IMR-90 (cell line): ENCODE measurements at regions not wholly inside any gene's neighbourhood (a gene's known extent, or its start where the extent isn't known, plus 50 kb on each side); places are given as distances from the start of the nearest gene placed in this dataset.

Source experiments
- ATAC-seq: fragments of 200-7000 bp; cut with Tn5 transposase; 2 replicates; pipeline ENCODE4 v1.9.1; 2020; ENCODE audit warnings: low read depth, mild to moderate bottlenecking, moderate library complexity
- BruUV-seq: library from RNA; stranded (reverse); fragments of 400-500 nt; replicated peaks from 2 replicates; lab custom pipeline; 2021; lab: Mats Ljungman, UMichigan
- CTCF ChIA-PET: fragments of 300-600 bp; formaldehyde crosslinking; extraction: SDS; loops from one replicate; lab custom pipeline; 2021; ENCODE audit warnings: antibody characterized with exemption; lab: Yijun Ruan, JAX
- POLR2A ChIA-PET: fragments of 300-600 bp; sonication (Branson Sonifier 250); formaldehyde crosslinking; loops from one replicate; lab custom pipeline; 2022; ENCODE audit warnings: antibody characterized with exemption; ENCODE audit not compliant: unreplicated experiment; lab: Charles Lee
- DNase-seq: peaks from one replicate; pipeline ENCODE4 v3.0.0; 2013
- H2AFZ ChIP-seq: replicated peaks from 2 replicates; pipeline ENCODE3; 2013; ENCODE audit warnings: low read length, mild to moderate bottlenecking; ENCODE audit not compliant: poor library complexity
- H2AK5ac ChIP-seq: 2 replicates; pipeline ENCODE4 v1.6.1; 2013; ENCODE audit warnings: low read depth, low read length, inconsistent platforms
- H2AK9ac ChIP-seq: replicated peaks from 2 replicates; pipeline ENCODE3; 2013; ENCODE audit warnings: mild to moderate bottlenecking, low read depth, low read length, moderate library complexity; ENCODE audit not compliant: poor library complexity
- H2BK120ac ChIP-seq: 2 replicates; pipeline ENCODE4 v1.6.1; 2013; ENCODE audit warnings: low read depth, low read length, inconsistent platforms
- H2BK15ac ChIP-seq: 3 replicates; pipeline ENCODE4 v1.6.1; 2013; ENCODE audit warnings: low read depth, low read length, inconsistent platforms
- H2BK20ac ChIP-seq: 2 replicates; pipeline ENCODE4 v1.6.1; 2013; ENCODE audit warnings: low read depth, mild to moderate bottlenecking, inconsistent platforms, low read length, moderate library complexity
- H2BK5ac ChIP-seq: 2 replicates; pipeline ENCODE4 v1.6.1; 2013; ENCODE audit warnings: mild to moderate bottlenecking, low read depth, low read length, inconsistent platforms; ENCODE audit not compliant: poor library complexity, severe bottlenecking
- H3K14ac ChIP-seq: replicated peaks from 2 replicates; pipeline ENCODE4 v1.6.1; 2013; ENCODE audit warnings: low read depth, low read length, inconsistent platforms
- H3K18ac ChIP-seq: 2 replicates; pipeline ENCODE4 v1.6.1; 2013; ENCODE audit warnings: low read depth, low read length, control low read depth
- H3K23ac ChIP-seq: 2 replicates; pipeline ENCODE4 v1.6.1; 2013; ENCODE audit warnings: low read depth, low read length, inconsistent platforms
- H3K27ac ChIP-seq: 2 replicates; pipeline ENCODE4 v1.5.1; 2013; ENCODE audit warnings: mild to moderate bottlenecking, control low read depth, low read length; ENCODE audit not compliant: insufficient read depth
- H3K27me3 ChIP-seq: 2 replicates; pipeline ENCODE4 v1.6.1; 2013; ENCODE audit warnings: low read length; ENCODE audit not compliant: control insufficient read depth, insufficient read depth
- H3K36me3 ChIP-seq: 2 replicates; pipeline ENCODE4 v1.6.1; 2013; ENCODE audit warnings: low read length, mixed read lengths; ENCODE audit not compliant: control insufficient read depth, insufficient read depth
- H3K4ac ChIP-seq: 2 replicates; pipeline ENCODE4 v1.6.1; 2013; ENCODE audit warnings: low read depth, low read length, inconsistent platforms
- H3K4me1 ChIP-seq: 2 replicates; pipeline ENCODE4 v1.6.1; 2013; ENCODE audit warnings: low read length, mixed read lengths; ENCODE audit not compliant: control insufficient read depth, insufficient read depth
- H3K4me2 ChIP-seq: 2 replicates; pipeline ENCODE4 v1.6.1; 2013; ENCODE audit warnings: low read depth, mild to moderate bottlenecking, control low read depth, low read length, moderate library complexity
- H3K4me3 ChIP-seq: 2 replicates; pipeline ENCODE4 v1.5.1; 2013; ENCODE audit warnings: low read depth, mild to moderate bottlenecking, control low read depth, low read length, moderate library complexity; ENCODE audit not compliant: insufficient read depth
- H3K56ac ChIP-seq: 2 replicates; pipeline ENCODE4 v1.6.1; 2013; ENCODE audit warnings: low read length, inconsistent platforms; ENCODE audit not compliant: insufficient read depth; ENCODE audit errors: extremely low read depth
- H3K79me1 ChIP-seq, 2 experiments: 2 replicates each; pipeline ENCODE4 v1.6.1; 2013; ENCODE audit warnings: low read length in 2 of 2, inconsistent platforms in 1 of 2, low read depth in 1 of 2
- H3K9ac ChIP-seq: 2 replicates; pipeline ENCODE4 v1.6.1; 2013; ENCODE audit warnings: low read depth, low read length, control low read depth
- H3K9me1 ChIP-seq: 2 replicates; pipeline ENCODE4 v1.6.1; 2013; ENCODE audit warnings: low read length, inconsistent platforms; ENCODE audit not compliant: insufficient read depth
- H3K9me3 ChIP-seq: 2 replicates; pipeline ENCODE4 v1.6.1; 2013; ENCODE audit warnings: low read length; ENCODE audit not compliant: control insufficient read depth, insufficient read depth
- H4K20me1 ChIP-seq: 2 replicates; pipeline ENCODE4 v1.6.1; 2013; ENCODE audit warnings: low read length, inconsistent platforms; ENCODE audit not compliant: insufficient read depth
- H4K5ac ChIP-seq: 2 replicates; pipeline ENCODE4 v1.6.1; 2013; ENCODE audit warnings: mild to moderate bottlenecking, low read depth, low read length, control low read depth
- H4K8ac ChIP-seq, 2 experiments: 2 replicates each; pipeline ENCODE4 v1.6.1; 2013; ENCODE audit warnings: low read depth in 2 of 2, low read length in 2 of 2, control low read depth in 1 of 2, inconsistent platforms in 1 of 2
- H4K91ac ChIP-seq: 2 replicates; pipeline ENCODE4 v1.6.1; 2013; ENCODE audit warnings: low read depth, low read length, inconsistent platforms; ENCODE audit not compliant: insufficient read depth
- CEBPB ChIP-seq: IDR thresholded peaks from 2 replicates; pipeline ENCODE4 v1.6.1; 2012; ENCODE audit warnings: low read depth, low read length, improper control_type of control experiment
- CHD1 ChIP-seq: IDR thresholded peaks from 2 replicates; pipeline ENCODE4 v1.6.1; 2012; ENCODE audit warnings: low read depth, low read length, improper control_type of control experiment
- FOS ChIP-seq: fragments of 150-350 bp; IDR thresholded peaks from 2 replicates; pipeline ENCODE4 v1.6.1; 2016; ENCODE audit warnings: low read depth, low read length
- MAFK ChIP-seq: IDR thresholded peaks from 2 replicates; pipeline ENCODE4 v1.6.1; 2012; ENCODE audit warnings: low read depth, low read length, improper control_type of control experiment
- MAZ ChIP-seq: IDR thresholded peaks from 2 replicates; pipeline ENCODE4 v1.6.1; 2012; ENCODE audit warnings: low read depth, mild to moderate bottlenecking, low read length, improper control_type of control experiment, moderate library complexity, borderline replicate concordance
- MXI1 ChIP-seq: IDR thresholded peaks from 2 replicates; pipeline ENCODE4 v1.6.1; 2012; ENCODE audit warnings: low read depth, mild to moderate bottlenecking, low read length, moderate library complexity, borderline replicate concordance
- NFE2L2 ChIP-seq: fragments of 150-350 bp; IDR thresholded peaks from 2 replicates; pipeline ENCODE4 v1.6.1; 2016; ENCODE audit warnings: low read depth, mild to moderate bottlenecking, low read length
- POLR2A ChIP-seq: IDR thresholded peaks from 2 replicates; pipeline ENCODE4 v1.6.1; 2012; ENCODE audit warnings: mild to moderate bottlenecking, low read depth, low read length
- RAD21 ChIP-seq: IDR thresholded peaks from 2 replicates; pipeline ENCODE4 v1.6.1; 2012; ENCODE audit warnings: low read length, improper control_type of control experiment
- RCOR1 ChIP-seq: IDR thresholded peaks from 2 replicates; pipeline ENCODE4 v1.6.1; 2012; ENCODE audit warnings: mild to moderate bottlenecking, low read length, improper control_type of control experiment; ENCODE audit not compliant: insufficient replicate concordance
- RFX5 ChIP-seq: IDR thresholded peaks from 2 replicates; pipeline ENCODE4 v1.8.0; 2012; ENCODE audit warnings: low read depth, mild to moderate bottlenecking, low read length, moderate library complexity
- SMC3 ChIP-seq: fragments of 150-350 bp; IDR thresholded peaks from 2 replicates; pipeline ENCODE4 v1.6.1; 2016; ENCODE audit warnings: low read depth, mild to moderate bottlenecking, antibody characterized with exemption, low read length, moderate library complexity
- WGBS, 2 experiments: methylation state at CpG; one replicate each; pipeline versions ENCODE4 v1.1.5 to v1.1.7; 2013; ENCODE audit warnings: missing lambda C conversion rate in 2 of 2; ENCODE audit not compliant: insufficient read length in 1 of 2; ENCODE audit errors: extremely low coverage in 2 of 2; 5-methylcytosine and 5-hydroxymethylcytosine counted together
- dilution Hi-C: fragments of 300-500 bp; cut with HindIII; formaldehyde crosslinking; loops from one replicate; pipeline ENCODE4 v1.14.3; 2018; ENCODE audit warnings: low sequenced_read_pairs; ENCODE audit not compliant: unreplicated experiment
- in situ Hi-C: fragments of 300-500 bp; cut with MboI; formaldehyde crosslinking; loops from 3 replicates; pipeline ENCODE4 v1.14.3; 2019; ENCODE audit warnings: low sequenced_read_pairs, inconsistent platforms, mixed read lengths
- intact Hi-C: fragments of 100-400 bp; cut with micrococcal nuclease; formaldehyde crosslinking; loops from 2 replicates; pipeline ENCODE4 v1.10.0; 2022

GRCh38 chr5:4001758-4002533 lies 406.3 kb downstream of the IRX1 start:
- Histone ChIP-seq H3K23ac (no peak overlapping the region), H3K14ac (no peak overlapping the region), H2BK5ac (no peak overlapping the region), H2AK5ac (no peak overlapping the region), H2BK120ac (no peak overlapping the region), H3K9ac (no peak overlapping the region), H2BK15ac (no peak overlapping the region), H3K4me1 (no peaks in the 10 kb centered on the region), H4K5ac (no peak overlapping the region), H4K20me1 (no peaks in the 10 kb centered on the region), H3K27me3 (no peaks in the 10 kb centered on the region), H3K36me3 (no peaks in the 10 kb centered on the region), H3K4me2 (no peak overlapping the region), H2AFZ (no peak overlapping the region), H3K4ac (no peak overlapping the region), H2AK9ac (no peak overlapping the region), H2BK20ac (no peak overlapping the region), H3K18ac (no peak overlapping the region), H3K56ac (no peak overlapping the region), H3K27ac (no peak overlapping the region), H3K4me3 (no peak overlapping the region), H3K9me1 (no peaks in the 10 kb centered on the region), H3K79me1 (no peaks in the 10 kb centered on the region), H4K8ac (no peak overlapping the region), H3K9me3 (peaks cover 45% of the 10 kb centered on the region), H4K91ac (no peak overlapping the region)
- in situ Hi-C loops: no loop called here
- ATAC-seq (no peak), DNase-seq (no peak)
- dilution Hi-C loops: no loop called here
- BruUV-seq: no TSS peak
- no CpG with 5 or more reads among the region's 10 CpGs for WGBS, 2 experiments
- ChIA-PET CTCF (no interaction called here), POLR2A (no interaction called here)
- intact Hi-C loops: no loop called here
- no peak for TF ChIP-seq FOS
- TF ChIP-seq MAZ: no peak
- TF ChIP-seq SMC3: no peak
- TF ChIP-seq CEBPB: no peak
- no peak for TF ChIP-seq POLR2A
- TF ChIP-seq MXI1: no peak
- no peak for TF ChIP-seq RFX5
- TF ChIP-seq MAFK: no peak
- no peak for TF ChIP-seq RCOR1
- no peak for TF ChIP-seq NFE2L2
- TF ChIP-seq CHD1: no peak
- no peak for TF ChIP-seq RAD21
